ENCODE measurements at regions not wholly inside any gene's neighbourhood (a gene's known extent, or its start where the extent isn't known, plus 50 kb on each side); places are given as distances from the start of the nearest gene placed in this dataset.
"Not testable (repeated sequence)": the region's sequence is repeated elsewhere in the genome, so short reads cannot be mapped to it uniquely, and the experiment has no call there.

DNA sequence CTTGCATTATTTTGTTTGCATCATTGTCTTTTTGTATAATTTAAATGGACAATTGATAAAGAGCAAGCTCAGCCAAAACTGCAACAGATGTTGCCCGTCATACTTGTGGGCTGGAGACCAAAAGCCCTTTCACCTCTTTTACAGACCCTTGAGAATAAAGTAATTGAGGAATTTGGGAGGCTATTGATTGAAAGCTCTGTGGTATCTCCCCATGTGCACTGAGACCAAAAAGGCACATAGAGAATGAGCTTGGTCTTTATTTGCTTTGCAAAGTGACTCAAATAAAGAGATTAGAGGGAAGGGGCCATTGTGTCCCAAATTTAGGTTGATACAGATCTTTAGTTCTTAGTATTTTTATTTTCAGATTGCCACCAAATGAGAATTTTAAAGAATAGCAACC, 617.6 kb downstream of the TRHDE start:
- intact Hi-C loops (cut with DNase I; ENCODE audit: low total_unique reads): no loop called here

DNA sequence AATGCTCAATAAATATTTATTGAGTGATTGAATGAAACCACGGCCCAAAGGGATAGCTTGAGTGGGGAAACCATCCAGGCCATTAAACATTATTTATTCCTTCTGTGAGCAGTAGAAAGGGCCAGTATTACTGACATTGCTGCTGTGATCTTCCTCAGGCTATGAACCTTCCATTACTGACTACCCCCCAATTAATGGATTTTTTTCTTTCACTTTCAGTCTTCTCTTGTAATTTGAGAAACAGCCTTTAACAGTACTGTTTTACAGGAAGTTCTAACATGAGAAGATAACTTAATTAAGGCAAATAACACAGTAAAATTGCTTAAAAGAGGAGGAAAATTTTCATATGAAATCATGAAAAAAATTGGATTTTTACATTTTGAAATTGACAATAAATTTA, 629.5 kb downstream of the TRHDE start:
- intact Hi-C loops (cut with DNase I; ENCODE audit: low total_unique reads): no loop called here
- no peak overlapping the region for H3K4me3 ChIP-seq
- H3K27ac ChIP-seq: no peak overlapping the region
- no peak for DNase-seq (ENCODE audit: low spot score in 2 of 2)
- TF ChIP-seq POLR2AphosphoS5 (IDR thresholded peaks at IDR 0.05) (no peak), POLR2A (IDR thresholded peaks at IDR 0.05) (no peak), CTCF (IDR thresholded peaks at IDR 0.05) (no peak)
- no peaks in the 10 kb centered on the region for H3K36me3 ChIP-seq
- no peaks in the 10 kb centered on the region for H3K9me3 ChIP-seq
- no peaks in the 10 kb centered on the region for H3K4me1 ChIP-seq
- H3K27me3 ChIP-seq: no peaks in the 10 kb centered on the region

More for the DNA sequence above, 617.6 kb downstream of the TRHDE start:
- Histone ChIP-seq H3K9me3 (no peaks in the 10 kb centered on the region), H3K36me3 (no peaks in the 10 kb centered on the region), H3K4me3 (no peak overlapping the region), H3K27me3 (no peaks in the 10 kb centered on the region), H3K4me1 (no peaks in the 10 kb centered on the region), H3K27ac (no peak overlapping the region)
- DNase-seq (ENCODE audit: low spot score in 2 of 2): no peak
- TF ChIP-seq POLR2A (IDR thresholded peaks at IDR 0.05) (no peak), POLR2AphosphoS5 (IDR thresholded peaks at IDR 0.05) (no peak), CTCF (IDR thresholded peaks at IDR 0.05) (no peak)

- intact Hi-C loops (cut with DNase I; ENCODE audit: low total_unique reads): no loop called here
Observed at GRCh38 chr12:72925716-72926115, 653.5 kb downstream of the TRHDE start.

GRCh38 chr12:72931838-72932237, 659.7 kb downstream of the TRHDE start:
- DNase-seq (ENCODE audit: low spot score in 2 of 2); H3K4me1 ChIP-seq; H3K27me3 ChIP-seq; H3K4me3 ChIP-seq; H3K36me3 ChIP-seq; H3K9me3 ChIP-seq; H3K27ac ChIP-seq; intact Hi-C loops (cut with DNase I; ENCODE audit: low total_unique reads): not testable (repeated sequence)

More at GRCh38 chr12:72925716-72926115, 653.5 kb downstream of the TRHDE start:
- DNase-seq (ENCODE audit: low spot score in 2 of 2): no peak
- no peak overlapping the region for H3K4me3 ChIP-seq
- H3K4me1 ChIP-seq: no peaks in the 10 kb centered on the region
- no peak overlapping the region for H3K27ac ChIP-seq
- peaks cover 4% of the 10 kb centered on the region for H3K36me3 ChIP-seq
- H3K27me3 ChIP-seq: no peaks in the 10 kb centered on the region
- H3K9me3 ChIP-seq: no peaks in the 10 kb centered on the region
- TF ChIP-seq CTCF (IDR thresholded peaks at IDR 0.05): no peak
- no peak for TF ChIP-seq POLR2A (IDR thresholded peaks at IDR 0.05)
- no peak for TF ChIP-seq POLR2AphosphoS5 (IDR thresholded peaks at IDR 0.05)

DNA sequence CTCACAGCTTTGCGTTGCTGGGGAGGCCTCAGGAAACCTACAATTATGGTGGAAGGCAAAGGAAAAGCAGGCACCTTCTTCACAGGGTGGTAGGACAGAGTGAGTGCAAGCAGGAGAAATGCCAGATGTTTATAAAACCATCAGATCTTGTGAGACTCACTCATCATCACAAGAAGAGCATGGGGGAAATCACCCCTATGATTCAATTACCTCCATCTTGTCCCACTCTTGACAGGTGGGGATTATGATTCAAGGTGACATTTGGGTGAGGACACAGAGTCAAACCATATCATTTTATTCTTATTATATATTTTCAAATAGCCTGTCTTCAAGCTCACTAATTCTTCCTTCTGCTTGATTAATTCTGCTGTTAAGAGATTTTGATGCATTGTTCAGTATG, 665.3 kb downstream of the TRHDE start:
- no peak overlapping the region for H3K4me3 ChIP-seq

More for the DNA sequence above, 665.3 kb downstream of the TRHDE start:
- Histone ChIP-seq H3K9me3 (peaks cover 7 to 11% of the 10 kb centered on the region in 2 donors), H3K4me1 (no peaks in the 10 kb centered on the region), H3K27ac (no peak overlapping the region), H3K27me3 (no peaks in the 10 kb centered on the region), H3K36me3 (no peaks in the 10 kb centered on the region)
- TF ChIP-seq POLR2AphosphoS5 (IDR thresholded peaks at IDR 0.05) (no peak), POLR2A (IDR thresholded peaks at IDR 0.05) (no peak), CTCF (IDR thresholded peaks at IDR 0.05) (no peak)
- intact Hi-C loops (cut with DNase I; ENCODE audit: low total_unique reads): no loop called here
- no peak for DNase-seq (ENCODE audit: low spot score in 2 of 2)

Measured in breast epithelium (tissue), 4 donors.